PC-9 (cell line): ENCODE measurements at regions not wholly inside any gene's neighbourhood (a gene's known extent, or its start where the extent isn't known, plus 50 kb on each side); places are given as distances from the start of the nearest gene placed in this dataset.

Source experiments
- EZH2 ChIP-seq: fragments of 200-600 bp; sonication (generic); IDR thresholded peaks from 2 replicates; pipeline ENCODE4 v1.8.0; 2017; ENCODE audit warnings: antibody characterized with exemption, low read depth
- TF ChIP-seq, protein P1 (sequence below): fragments of 200-600 bp; sonication (generic); conservative IDR thresholded peaks from 2 replicates; pipeline ENCODE4 v1.6.1; 2017; ENCODE audit warnings: mixed run types, antibody characterized with exemption, mild to moderate bottlenecking, moderate library complexity

DNA sequence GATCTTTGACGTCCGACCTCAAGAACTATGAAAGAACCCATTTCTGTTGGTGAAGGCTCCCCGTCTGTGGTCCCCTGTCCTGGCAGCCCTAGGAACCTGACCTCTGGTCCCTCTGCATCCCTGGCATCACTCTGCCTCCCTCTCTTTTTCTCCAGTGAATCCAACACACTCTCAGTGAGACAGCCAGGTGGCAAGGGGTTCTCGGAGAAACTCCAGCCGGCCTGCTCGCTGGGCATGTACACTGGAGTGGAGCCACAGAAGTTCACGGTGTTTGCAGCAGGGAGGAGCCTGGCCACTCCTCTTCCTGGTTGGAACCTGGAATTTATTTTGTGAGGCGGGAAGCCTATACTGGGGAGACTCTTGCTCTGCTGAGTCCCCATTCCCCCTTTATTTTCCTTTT, 230.2 kb upstream of the AJAP1 start:
- TF ChIP-seq, protein P1, sequence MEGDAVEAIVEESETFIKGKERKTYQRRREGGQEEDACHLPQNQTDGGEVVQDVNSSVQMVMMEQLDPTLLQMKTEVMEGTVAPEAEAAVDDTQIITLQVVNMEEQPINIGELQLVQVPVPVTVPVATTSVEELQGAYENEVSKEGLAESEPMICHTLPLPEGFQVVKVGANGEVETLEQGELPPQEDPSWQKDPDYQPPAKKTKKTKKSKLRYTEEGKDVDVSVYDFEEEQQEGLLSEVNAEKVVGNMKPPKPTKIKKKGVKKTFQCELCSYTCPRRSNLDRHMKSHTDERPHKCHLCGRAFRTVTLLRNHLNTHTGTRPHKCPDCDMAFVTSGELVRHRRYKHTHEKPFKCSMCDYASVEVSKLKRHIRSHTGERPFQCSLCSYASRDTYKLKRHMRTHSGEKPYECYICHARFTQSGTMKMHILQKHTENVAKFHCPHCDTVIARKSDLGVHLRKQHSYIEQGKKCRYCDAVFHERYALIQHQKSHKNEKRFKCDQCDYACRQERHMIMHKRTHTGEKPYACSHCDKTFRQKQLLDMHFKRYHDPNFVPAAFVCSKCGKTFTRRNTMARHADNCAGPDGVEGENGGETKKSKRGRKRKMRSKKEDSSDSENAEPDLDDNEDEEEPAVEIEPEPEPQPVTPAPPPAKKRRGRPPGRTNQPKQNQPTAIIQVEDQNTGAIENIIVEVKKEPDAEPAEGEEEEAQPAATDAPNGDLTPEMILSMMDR = no peak
- no peak for TF ChIP-seq EZH2
